A673 (cell line): ENCODE measurements at regions not wholly inside any gene's neighbourhood (a gene's known extent, or its start where the extent isn't known, plus 50 kb on each side); places are given as distances from the start of the nearest gene placed in this dataset.

Source experiments
- CTCF ChIP-seq: fragments of 300-800, 200-600 bp; sonication (generic); conservative IDR thresholded peaks from 2 replicates; pipeline ENCODE4 v1.5.1; 2017; ENCODE audit warnings: low read depth, mild to moderate bottlenecking, antibody characterized with exemption, low read length, moderate library complexity, mixed read lengths
- EZH2 ChIP-seq: fragments of 200-600 bp; sonication (generic); IDR thresholded peaks from 2 replicates; pipeline ENCODE4 v1.6.1; 2017; ENCODE audit warnings: borderline replicate concordance, low read depth, mild to moderate bottlenecking, mixed read lengths, antibody characterized with exemption, low read length; ENCODE audit not compliant: poor library complexity, severe bottlenecking

DNA sequence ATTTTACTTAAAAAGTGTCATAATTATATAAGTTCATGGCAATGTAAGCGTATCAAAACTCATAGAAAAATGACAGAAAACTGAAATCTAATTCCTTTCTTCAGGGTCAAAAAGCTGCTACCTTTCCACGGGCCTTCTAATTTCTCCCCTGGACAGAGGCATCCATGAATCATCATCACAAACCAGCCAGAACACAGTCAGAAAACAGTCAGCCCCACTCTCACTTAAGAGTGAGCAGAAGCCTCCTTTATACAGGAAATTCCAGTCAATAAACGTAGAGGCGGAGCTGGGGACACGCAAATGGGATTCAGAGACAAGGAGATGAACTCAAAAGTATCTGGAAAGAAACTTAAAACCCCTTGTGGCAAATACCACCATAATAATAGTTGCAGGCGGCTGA lies 54.2 kb upstream of the ABCC4 start:
- TF ChIP-seq CTCF (no peak), EZH2 (no peak)
